ENCODE measurements at regions not wholly inside any gene's neighbourhood (a gene's known extent, or its start where the extent isn't known, plus 50 kb on each side); places are given as distances from the start of the nearest gene placed in this dataset.

DNA sequence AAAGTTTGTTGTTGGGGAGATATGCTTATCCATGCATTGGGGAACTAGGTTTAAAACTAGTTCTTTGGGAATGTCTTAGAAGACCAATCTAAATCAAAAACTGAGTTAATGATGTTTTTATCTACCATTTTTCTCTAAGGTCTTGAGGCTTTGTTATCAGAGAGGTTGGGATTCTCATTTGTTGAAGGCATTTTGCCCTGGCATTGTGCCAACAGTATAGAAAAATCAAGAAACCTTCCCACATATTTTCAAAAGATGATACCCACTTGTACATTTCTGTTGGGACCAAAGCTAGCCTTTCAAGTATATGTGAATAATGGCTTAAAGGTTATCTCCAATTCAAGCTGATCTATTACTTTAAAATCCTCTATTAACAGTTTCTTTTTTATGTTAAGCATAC is 419.8 kb upstream of the KIF2A start:
- TF ChIP-seq GATA2 (IDR thresholded peaks at IDR 0.05; ENCODE audit: low read depth, low read length) (no peak), GATA3 (IDR thresholded peaks at IDR 0.05; ENCODE audit: low read depth, low read length) (no peak)

DNA sequence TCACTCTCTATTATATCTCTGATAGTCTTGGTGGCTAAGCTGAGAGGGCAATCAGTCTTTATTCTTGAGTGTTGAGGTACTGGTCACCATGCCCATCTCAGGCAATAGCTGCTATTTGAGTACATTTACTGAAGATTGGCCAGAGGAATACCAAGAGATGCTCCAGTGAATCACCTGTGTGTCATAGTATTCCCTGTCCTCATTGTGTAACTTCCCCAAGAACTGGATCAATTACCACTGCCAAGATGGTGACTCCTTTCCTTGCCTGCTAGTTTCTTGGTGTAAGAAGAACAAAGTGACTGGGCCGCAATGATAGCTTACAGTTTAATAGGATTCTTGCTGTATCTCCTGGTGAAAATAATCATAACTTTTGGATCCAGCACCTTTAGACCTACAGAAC is 418.7 kb upstream of the KIF2A start:
- no peak for TF ChIP-seq GATA2 (IDR thresholded peaks at IDR 0.05; ENCODE audit: low read depth, low read length)
- TF ChIP-seq GATA3 (IDR thresholded peaks at IDR 0.05; ENCODE audit: low read depth, low read length): no peak

DNA sequence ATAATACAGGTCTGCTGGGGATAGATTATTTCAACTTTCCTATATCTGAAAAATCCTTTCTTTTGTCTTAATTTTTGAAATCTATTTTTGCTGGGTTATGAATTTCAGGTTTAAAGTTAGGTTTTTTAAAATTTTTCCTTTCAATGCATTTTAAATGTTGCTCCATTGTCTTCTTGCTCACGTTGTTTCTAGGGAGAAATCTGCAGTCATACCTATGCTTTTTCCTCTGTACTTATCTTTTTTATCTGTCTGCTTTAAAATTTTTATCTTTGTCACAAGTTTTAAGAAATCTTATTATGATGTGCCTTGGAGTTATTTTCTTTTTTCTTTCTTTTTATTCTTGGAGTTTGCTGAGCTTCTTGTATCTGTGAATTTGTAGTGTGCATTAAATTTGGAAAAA is 412.0 kb upstream of the KIF2A start:
- no peak for TF ChIP-seq GATA3 (IDR thresholded peaks at IDR 0.05; ENCODE audit: low read depth, low read length)
- no peak for TF ChIP-seq GATA2 (IDR thresholded peaks at IDR 0.05; ENCODE audit: low read depth, low read length)

DNA sequence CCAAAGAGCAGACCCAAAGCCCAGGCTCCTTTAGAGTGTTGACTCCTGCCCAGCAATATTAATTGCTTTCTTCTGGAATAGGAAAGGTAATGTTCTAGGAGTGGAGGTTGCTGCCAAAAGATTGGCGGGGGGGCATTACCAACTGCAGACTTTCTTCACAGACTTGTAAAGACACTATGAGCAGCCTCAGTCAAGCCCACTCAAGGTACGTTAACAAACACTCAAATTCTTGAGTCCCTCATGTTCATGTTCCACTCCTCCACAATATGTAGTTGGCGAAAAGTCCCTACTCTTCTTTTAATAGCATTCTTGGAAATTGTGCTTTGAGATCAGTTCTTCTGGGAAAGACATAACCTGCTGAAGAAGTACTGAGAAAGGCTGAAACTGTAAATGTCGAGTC is 409.2 kb upstream of the KIF2A start:
- TF ChIP-seq GATA3 (IDR thresholded peaks at IDR 0.05; ENCODE audit: low read depth, low read length): no peak

DNA sequence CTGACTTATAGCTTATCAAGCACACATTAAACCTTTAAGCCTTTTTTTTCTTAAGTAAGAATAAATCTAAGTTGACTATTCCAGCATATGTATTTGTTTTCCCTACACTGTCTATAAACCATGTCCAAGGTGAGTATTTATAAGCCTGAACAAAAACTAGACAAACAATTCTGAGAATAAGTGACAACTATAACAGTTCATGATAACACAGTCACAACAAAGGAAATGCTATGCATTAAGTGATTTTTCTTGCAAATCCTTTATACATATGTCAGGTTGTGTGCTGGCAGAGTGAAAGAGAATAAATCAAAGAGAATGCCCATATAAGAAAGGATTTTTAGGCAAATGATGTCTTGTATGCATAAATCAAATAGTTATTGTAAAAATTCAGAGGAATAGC is 408.8 kb upstream of the KIF2A start:
- TF ChIP-seq GATA3 (IDR thresholded peaks at IDR 0.05; ENCODE audit: low read depth, low read length) (no peak), GATA2 (IDR thresholded peaks at IDR 0.05; ENCODE audit: low read depth, low read length) (no peak)

DNA sequence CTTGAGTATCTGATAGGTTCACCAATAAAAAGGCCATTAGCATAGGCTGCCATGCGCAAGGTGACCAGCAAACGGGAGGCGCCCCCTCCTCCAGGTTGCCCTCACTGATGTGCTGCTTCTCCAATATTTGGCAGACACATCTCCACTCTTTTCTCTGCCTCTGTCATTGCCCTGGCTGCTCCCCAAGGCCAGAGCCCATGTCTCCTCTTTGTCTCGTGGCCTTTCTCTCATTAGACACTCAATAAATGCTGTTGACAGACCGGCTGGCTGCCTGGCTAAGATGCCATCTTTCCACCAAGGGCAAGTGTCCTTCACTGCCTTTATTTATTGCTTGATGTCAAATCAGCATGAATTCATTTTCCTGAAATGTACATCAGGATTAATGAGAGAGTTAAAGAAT is 404.0 kb upstream of the KIF2A start:
- TF ChIP-seq GATA2 (IDR thresholded peaks at IDR 0.05; ENCODE audit: low read depth, low read length): no peak
- no peak for TF ChIP-seq GATA3 (IDR thresholded peaks at IDR 0.05; ENCODE audit: low read depth, low read length)

DNA sequence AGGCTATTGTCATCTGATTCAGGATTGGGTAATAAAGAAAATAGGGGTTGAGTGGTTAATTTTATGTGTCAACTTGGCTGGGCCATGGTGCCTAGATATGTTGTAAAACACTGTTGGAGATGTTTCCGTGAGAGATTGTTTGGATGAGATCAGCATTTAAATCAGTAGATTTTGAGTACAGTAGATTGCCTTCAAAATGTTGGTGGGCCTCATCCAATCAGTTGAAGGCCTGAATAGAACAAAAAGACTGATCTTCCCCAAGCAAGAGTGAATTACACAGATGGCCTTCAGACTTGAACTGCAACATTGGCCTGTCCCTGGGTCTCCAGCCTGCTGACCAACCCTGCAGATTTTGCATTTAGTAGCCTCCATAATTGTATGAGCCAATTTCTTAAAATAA is 401.3 kb upstream of the KIF2A start:
- no peak for TF ChIP-seq GATA3 (IDR thresholded peaks at IDR 0.05; ENCODE audit: low read depth, low read length)
- no peak for TF ChIP-seq GATA2 (IDR thresholded peaks at IDR 0.05; ENCODE audit: low read depth, low read length)

DNA sequence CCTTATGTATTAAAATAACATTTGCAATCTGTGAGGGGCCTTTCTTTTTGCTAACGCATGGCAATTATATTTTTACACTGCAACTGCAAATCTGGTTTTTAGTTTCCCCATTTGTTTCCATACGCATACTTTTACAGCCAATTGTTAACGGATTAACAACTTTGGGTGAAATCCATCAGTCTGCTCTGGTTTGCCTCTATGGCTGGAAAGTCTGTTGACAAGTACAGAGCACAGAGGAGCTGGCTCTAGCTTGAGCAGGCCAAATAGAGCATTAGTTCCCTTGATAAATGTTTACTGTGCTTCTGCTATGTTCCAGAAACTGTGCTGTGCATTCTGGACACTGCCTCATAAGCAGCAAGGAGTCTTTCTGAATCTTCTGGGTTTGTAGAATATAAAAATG is 400.4 kb upstream of the KIF2A start:
- TF ChIP-seq GATA3 (IDR thresholded peaks at IDR 0.05; ENCODE audit: low read depth, low read length) (no peak), GATA2 (IDR thresholded peaks at IDR 0.05; ENCODE audit: low read depth, low read length) (no peak)

DNA sequence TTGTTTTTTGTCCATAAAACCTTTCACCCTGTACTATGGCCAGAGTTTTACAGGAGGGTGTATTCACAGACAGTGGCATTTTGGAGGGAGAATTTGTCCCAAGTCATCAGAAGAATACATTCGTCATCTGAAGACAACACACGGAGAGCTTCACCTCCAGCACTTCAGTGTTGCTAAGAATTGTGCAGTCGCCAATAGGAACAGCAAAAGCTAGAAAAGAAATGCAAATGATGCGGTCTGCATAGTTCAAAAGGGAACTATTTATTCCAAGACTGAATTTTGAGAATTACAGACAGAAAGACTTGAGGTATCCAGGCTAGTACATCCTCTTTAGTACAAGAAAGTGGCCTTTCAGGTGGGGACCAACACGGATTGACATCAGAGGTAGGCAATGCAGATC is 399.2 kb upstream of the KIF2A start:
- TF ChIP-seq GATA3 (IDR thresholded peaks at IDR 0.05; ENCODE audit: low read depth, low read length) (no peak), GATA2 (IDR thresholded peaks at IDR 0.05; ENCODE audit: low read depth, low read length) (no peak)

DNA sequence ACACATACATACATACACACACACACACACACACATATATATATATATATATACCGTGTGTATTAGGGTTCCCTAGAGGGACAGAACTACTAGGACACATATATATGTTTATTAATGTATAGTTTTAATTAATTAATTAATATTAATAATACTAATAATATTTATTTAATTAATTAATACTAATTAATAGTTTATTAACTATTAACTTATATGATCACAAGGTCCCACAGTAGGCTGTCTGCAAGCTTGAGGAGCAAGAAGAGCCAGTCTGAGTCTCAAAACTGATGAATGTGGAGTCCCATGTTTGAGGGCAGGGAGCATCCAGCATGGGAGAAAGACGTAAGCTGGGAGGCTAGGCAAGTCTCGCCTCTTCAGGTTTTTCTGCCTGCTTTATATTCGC is 398.0 kb upstream of the KIF2A start:
- no peak for TF ChIP-seq GATA2 (IDR thresholded peaks at IDR 0.05; ENCODE audit: low read depth, low read length)
- no peak for TF ChIP-seq GATA3 (IDR thresholded peaks at IDR 0.05; ENCODE audit: low read depth, low read length)

DNA sequence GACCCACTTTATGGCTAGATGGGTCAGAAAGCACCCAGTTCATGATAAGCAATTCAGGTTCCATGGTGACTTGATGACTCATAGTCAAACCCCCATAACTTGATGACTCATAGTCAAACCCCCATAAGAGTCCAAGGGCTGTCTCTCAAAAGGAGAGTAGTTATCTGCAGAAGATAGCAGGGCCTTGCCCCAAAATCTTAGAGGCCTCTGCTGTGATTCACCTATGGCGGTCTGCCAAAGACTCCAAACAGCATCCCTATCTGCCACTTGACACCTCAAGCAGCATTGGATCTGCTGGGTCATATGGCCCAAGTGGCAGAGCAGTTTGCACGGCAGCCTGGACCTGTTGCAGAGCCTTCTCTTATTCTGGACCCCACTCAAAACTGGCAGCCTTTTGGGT is 395.2 kb upstream of the KIF2A start:
- TF ChIP-seq GATA3 (IDR thresholded peaks at IDR 0.05; ENCODE audit: low read depth, low read length) (no peak), GATA2 (IDR thresholded peaks at IDR 0.05; ENCODE audit: low read depth, low read length) (no peak)

DNA sequence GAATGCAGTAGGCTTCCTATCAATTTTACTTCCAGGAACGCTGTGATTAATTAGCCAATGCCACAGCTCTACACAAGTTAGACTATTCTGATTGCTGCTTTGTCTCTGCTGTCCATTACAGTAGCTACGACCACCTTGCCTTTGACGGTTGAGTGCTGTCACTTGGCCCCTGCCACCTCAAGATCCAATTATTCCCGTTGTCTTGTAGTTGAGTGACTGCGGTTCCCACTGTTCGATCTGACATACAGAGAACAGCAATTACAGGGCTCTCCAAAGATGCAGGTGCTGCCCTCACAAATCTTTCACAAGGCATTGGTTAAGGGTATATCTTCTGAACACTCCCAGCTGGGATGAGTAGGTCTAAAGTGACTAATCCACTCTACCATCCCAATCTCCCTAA is 393.4 kb upstream of the KIF2A start:
- TF ChIP-seq GATA2 (IDR thresholded peaks at IDR 0.05; ENCODE audit: low read depth, low read length) (no peak), GATA3 (IDR thresholded peaks at IDR 0.05; ENCODE audit: low read depth, low read length) (no peak)

DNA sequence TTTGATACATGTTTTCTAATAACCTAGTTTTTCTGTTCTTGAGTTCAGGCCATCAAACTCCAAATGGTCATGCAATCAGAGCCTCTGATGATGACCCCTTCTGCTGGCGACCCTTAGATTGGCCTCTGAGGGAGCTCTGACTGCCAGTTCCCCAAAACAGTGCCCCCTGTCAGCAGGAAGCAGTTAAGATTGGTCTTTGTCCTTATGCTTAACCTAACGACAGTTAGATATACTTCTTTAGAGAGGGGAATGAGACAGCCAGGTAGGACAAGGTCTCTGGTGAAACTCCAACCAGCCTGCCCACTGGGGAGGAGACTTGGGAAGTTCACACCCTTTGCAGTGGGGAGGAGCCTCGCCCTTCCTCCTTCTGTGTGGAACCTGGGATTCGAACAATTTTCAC is 390.4 kb upstream of the KIF2A start:
- TF ChIP-seq GATA2 (IDR thresholded peaks at IDR 0.05; ENCODE audit: low read depth, low read length) (no peak), GATA3 (IDR thresholded peaks at IDR 0.05; ENCODE audit: low read depth, low read length) (no peak)

DNA sequence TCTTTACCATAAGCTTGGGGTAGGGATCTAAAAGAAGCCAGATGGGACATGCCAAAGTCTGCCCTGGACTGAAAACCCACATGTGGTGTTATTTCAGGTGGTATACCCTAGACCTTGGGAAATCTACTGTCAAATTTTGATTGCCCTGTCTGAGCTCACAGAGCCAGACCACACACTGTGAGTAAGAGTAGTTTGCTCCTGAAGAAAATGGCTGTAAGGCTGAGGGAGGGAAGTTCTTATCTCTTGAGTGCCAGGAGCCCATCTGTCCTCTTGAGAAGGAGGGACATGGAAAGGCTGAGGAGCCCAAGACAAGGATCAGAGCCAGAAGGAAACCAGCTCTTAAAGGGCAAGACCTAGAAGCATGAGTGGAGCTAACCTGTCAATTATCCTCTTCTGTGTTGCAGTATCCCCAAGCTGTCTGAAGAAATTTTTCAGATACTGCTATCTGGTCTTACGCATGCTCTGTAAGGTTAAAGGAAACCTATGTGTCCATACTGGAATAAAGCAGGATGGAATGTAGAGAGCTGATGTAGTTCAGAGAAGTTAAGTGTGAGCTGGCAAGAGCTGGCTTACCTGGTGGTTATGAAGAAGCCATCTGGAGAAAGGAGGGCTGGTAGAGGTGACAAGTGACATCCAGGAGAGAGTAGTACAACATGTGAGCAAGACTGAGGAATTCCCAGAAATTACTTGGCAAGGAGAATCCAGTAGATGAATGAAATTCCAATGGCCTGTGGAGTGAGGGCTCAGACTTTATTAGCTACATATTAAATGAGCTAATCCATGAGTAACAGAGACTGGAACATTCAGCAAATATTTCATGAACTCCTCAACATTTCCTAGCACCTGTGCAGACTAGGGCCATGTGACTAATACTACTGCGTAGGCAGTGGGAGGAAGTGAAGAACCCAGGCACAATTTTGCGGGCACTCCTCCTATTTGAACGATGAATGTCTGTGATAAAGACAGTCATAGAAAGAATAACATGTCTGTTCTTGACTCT is 389.1 kb upstream of the KIF2A start:
- TF ChIP-seq GATA2 (IDR thresholded peaks at IDR 0.05; ENCODE audit: low read depth, low read length) (no peak), GATA3 (IDR thresholded peaks at IDR 0.05; ENCODE audit: low read depth, low read length) (no peak)

DNA sequence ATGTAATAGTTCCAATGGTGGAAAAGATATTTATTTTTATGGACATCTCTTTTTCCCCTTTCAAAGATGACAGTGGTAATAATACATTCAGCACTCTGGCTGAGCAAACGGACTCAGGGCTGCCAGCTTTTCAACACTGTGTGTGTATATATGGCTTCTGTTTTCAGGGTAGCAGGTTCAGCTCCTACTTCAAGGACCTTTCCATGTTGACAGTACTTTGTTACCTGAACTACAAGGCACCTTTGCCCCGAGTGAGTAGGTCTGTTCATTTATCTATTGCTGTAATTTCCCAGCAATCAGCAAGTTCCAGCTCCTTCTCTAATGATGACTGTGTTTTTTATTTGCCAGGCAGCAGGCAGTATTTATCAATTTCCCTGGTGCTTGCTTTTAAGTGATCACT is 387.4 kb upstream of the KIF2A start:
- TF ChIP-seq GATA2 (IDR thresholded peaks at IDR 0.05; ENCODE audit: low read depth, low read length) (no peak), GATA3 (IDR thresholded peaks at IDR 0.05; ENCODE audit: low read depth, low read length) (no peak)
